Small intestine (tissue), 7 donors: ENCODE measurements at regions not wholly inside any gene's neighbourhood (a gene's known extent, or its start where the extent isn't known, plus 50 kb on each side); places are given as distances from the start of the nearest gene placed in this dataset.

ENCODE experiments used
- DNase-seq, 2 donors: peaks; one replicate each; pipeline versions ENCODE4 v3.0.0 to v3.0.0-alpha.2; 2013
- FAIRE-seq: peaks from 2 replicates; lab custom pipeline; 2012; peaks lifted over from hg19 to GRCh38; lab: Jason Lieb, UNC
- H3K27ac ChIP-seq, 3 donors: one replicate each; pipeline ENCODE4 v1.5.1; 2013; ENCODE audit warnings: low read length in 2 of 3, mild to moderate bottlenecking in 2 of 3, control low read depth in 1 of 3, inconsistent platforms in 1 of 3, low read depth in 1 of 3, moderate library complexity in 1 of 3
- H3K27me3 ChIP-seq, 3 donors: one replicate each; pipeline ENCODE4 v1.6.1; 2013; ENCODE audit warnings: low read length in 3 of 3, inconsistent platforms in 1 of 3; ENCODE audit not compliant: control insufficient read depth in 3 of 3, insufficient read depth in 3 of 3
- H3K36me3 ChIP-seq, 3 donors: one replicate each; pipeline ENCODE4 v1.6.1; 2013; ENCODE audit warnings: low read length in 3 of 3, inconsistent platforms in 1 of 3, low read depth in 1 of 3, mild to moderate bottlenecking in 1 of 3, moderate library complexity in 1 of 3; ENCODE audit not compliant: control insufficient read depth in 3 of 3, insufficient read depth in 2 of 3
- H3K4me1 ChIP-seq, 3 donors: one replicate each; pipeline ENCODE4 v1.6.1; 2013; ENCODE audit warnings: low read length in 2 of 3, inconsistent platforms in 1 of 3, low read depth in 1 of 3, mild to moderate bottlenecking in 1 of 3, moderate library complexity in 1 of 3; ENCODE audit not compliant: control insufficient read depth in 3 of 3, insufficient read depth in 2 of 3
- H3K4me3 ChIP-seq, 3 donors: one replicate each; pipeline ENCODE4 v1.5.1; 2013; ENCODE audit warnings: low read length in 3 of 3, control low read depth in 1 of 3, inconsistent platforms in 1 of 3, low read depth in 1 of 3, mild to moderate bottlenecking in 1 of 3, moderate library complexity in 1 of 3
- H3K9me3 ChIP-seq, 2 donors: one replicate each; pipeline ENCODE4 v1.6.1; 2013; ENCODE audit warnings: low read depth in 1 of 2, low read length in 1 of 2; ENCODE audit not compliant: control insufficient read depth in 2 of 2, insufficient read depth in 1 of 2
- WGBS, 3 donors: extraction: QIAGEN DNeasy Blood & Tissue Kit; methylation state at CpG; one replicate each; pipeline ENCODE4 v1.1.7; 2013; 5-methylcytosine and 5-hydroxymethylcytosine counted together
- donor health status: healthy with polysubstance abuse.
- donor health status: control.
- donor health status: control.
- donor health status: Bipolar disorder and iron deficiency.
- donor health status: healthy.

DNA sequence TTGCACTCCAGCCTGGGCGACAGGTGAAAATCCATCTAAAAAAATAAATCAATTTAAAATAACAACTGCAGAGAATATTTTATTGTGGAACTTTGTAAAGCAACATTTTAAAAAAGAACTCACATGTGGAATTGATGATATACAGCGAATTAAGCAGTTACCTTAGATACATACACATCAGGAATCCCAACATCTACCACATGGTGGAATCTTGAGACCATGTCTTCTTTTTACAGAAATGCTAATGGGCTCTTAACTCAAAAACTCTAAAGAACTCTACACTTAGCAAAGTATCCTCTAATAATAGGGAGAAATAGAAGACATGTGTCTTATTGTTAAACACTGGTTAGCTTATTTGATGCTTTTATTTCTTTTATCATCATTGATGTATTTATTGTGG lies 373.6 kb downstream of the CDH7 start:
- Histone ChIP-seq H3K9me3 (no peaks in the 10 kb centered on the region), H3K4me1 (no peaks in the 10 kb centered on the region), H3K27me3 (no peaks in the 10 kb centered on the region), H3K27ac (no peak overlapping the region), H3K36me3 (no peaks in the 10 kb centered on the region), H3K4me3 (no peak overlapping the region)
- WGBS, 3 donors: 66 to 83% (median 77%) methylated on average over 2 of the region's 2 CpGs
- DNase-seq (no peak), FAIRE-seq (no peak)

DNA sequence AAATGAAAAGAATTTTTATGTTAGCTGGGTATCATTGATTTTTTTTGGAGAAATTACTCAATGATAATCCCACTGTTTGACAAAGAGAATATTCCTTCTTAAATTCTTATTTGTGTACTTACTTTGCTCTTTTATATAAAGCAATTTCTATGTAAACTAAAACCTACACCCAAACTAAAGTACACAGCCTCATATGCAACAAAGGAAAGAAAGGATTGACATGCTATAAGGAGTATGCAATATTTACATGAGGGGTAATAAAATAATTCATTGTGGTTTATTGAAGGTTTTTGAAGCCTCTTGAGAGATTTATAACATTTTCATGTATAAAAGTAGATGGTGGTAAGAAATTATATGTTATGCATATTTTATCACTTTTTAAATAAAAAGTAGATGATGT lies 368.5 kb downstream of the CDH7 start:
- H3K36me3 ChIP-seq: no peaks in the 10 kb centered on the region
- no peak for FAIRE-seq
- no peak overlapping the region for H3K27ac ChIP-seq
- no peaks in the 10 kb centered on the region for H3K9me3 ChIP-seq
- DNase-seq: no peak
- H3K27me3 ChIP-seq: no peaks in the 10 kb centered on the region
- no peak overlapping the region for H3K4me3 ChIP-seq
- H3K4me1 ChIP-seq: no peaks in the 10 kb centered on the region

DNA sequence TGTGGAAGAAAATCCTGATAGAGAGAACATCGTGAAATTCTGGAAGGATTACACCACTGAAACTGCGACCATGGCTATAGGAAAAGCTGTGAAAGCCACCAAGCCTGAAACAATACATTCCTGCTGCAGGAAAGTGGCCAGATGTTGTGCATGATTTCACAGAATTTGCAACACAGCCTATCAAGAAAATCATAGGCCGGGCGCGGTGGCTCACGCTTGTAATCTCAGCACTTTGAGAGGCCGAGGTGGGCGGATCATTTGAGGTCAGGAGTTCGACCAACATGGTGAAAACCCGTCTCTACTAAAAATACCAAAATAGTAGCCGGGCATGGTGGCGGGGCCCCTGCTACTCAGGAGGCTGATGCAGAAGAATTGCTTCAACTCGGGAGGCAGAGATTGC lies 360.2 kb downstream of the CDH7 start:
- DNase-seq (no peak), FAIRE-seq (no peak)
- Histone ChIP-seq H3K9me3 (no peaks in the 10 kb centered on the region), H3K27me3 (no peaks in the 10 kb centered on the region), H3K36me3 (no peaks in the 10 kb centered on the region), H3K4me1 (no peaks in the 10 kb centered on the region), H3K4me3 (no peak overlapping the region), H3K27ac (no peak overlapping the region)
- 79 to 86% (median 81%) methylated on average over 13 of the region's 13 CpGs for WGBS, 3 donors

DNA sequence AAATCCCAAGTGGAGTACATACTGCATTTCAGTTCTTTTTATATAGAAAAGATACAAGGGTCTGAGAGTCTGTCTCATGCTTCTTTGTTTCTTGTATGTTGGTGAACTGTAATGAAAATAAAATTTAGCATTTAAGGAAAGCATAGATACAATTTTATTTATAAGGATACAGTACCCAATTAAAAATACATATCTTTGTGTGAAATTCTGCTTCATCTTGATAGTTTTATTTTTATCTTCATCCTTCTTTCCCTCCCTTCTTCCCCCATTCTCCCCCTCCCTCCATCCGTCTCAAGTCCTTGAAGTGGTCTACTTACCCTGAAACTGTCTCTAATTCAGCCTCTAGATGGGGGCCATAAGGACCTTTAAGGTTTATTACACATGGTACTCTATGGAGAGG lies 359.8 kb downstream of the CDH7 start:
- DNase-seq: no peak
- no peaks in the 10 kb centered on the region for H3K9me3 ChIP-seq
- H3K4me3 ChIP-seq: no peak overlapping the region
- WGBS, 3 donors: 69 to 92% (median 78%) methylated on average over 1 of the region's 1 CpG
- no peak for FAIRE-seq
- no peaks in the 10 kb centered on the region for H3K36me3 ChIP-seq
- no peak overlapping the region for H3K27ac ChIP-seq
- no peaks in the 10 kb centered on the region for H3K4me1 ChIP-seq
- no peaks in the 10 kb centered on the region for H3K27me3 ChIP-seq

DNA sequence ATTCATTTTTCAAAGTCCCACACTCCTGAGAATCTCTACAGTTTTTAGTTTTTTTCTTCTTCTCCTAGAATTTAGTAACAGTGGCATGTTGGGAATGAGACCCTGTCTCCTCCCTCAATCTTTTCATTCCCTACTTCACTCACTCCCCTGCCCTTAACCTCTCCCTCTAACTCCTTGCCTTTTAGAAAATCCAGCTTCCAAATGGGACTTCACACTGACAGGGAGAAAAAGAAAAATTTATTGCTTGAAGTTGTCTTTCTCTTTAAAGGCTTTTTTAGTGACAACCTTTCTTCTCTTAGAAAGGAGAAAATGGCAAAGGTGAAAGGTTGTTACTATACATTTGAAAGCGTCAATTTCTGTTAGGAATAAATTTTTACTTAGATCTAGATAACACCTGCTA lies 359.2 kb downstream of the CDH7 start:
- Histone ChIP-seq H3K27me3 (no peaks in the 10 kb centered on the region), H3K4me3 (no peak overlapping the region), H3K27ac (no peak overlapping the region), H3K9me3 (no peaks in the 10 kb centered on the region), H3K36me3 (no peaks in the 10 kb centered on the region), H3K4me1 (no peaks in the 10 kb centered on the region)
- DNase-seq (no peak), FAIRE-seq (no peak)
- WGBS, 3 donors: 73 to 78% (median 73%) methylated on average over 1 of the region's 1 CpG

DNA sequence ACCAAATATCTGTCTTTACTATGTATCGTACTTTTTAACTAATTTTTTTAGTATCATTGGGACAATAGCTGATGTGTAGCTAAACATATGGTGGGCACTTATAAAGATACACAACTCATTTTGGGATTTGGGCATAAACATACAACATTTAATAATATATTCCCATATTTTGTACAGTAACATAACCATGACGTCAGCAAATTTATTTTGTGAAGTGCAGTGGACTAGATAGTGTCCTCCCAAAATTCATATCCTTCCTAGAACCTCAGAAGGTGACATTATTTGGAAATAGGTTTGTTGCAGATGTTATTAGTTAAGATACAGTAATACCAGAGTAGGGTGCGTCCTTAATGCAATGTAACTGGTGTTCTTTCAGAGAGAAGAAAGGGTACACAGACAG lies 356.7 kb downstream of the CDH7 start:
- 81 to 83% (median 82%) methylated on average over 3 of the region's 3 CpGs for WGBS, 3 donors

DNA sequence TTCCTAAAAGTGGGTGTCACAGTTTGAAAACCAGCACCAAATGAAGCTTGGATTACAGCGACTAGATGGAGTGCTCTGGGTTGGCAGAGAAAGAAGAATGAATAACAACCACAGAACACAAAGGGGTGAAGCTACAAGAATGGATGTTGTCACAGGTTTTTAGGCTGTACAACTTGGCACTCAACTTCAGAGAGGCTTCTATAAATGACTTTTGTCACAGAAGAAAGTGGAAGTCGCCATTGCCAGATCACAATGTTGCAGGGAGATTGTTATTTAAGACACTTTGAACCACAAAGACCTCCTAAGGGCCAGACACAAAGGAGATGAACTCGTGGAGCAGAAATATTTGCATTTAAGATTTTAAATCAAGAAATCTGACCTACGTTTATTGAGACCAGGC lies 354.2 kb downstream of the CDH7 start:
- DNase-seq (no peak), FAIRE-seq (no peak)
- no peaks in the 10 kb centered on the region for H3K27me3 ChIP-seq
- H3K4me3 ChIP-seq: no peak overlapping the region
- WGBS, 3 donors: 40 to 43% (median 41%) methylated on average over 4 of the region's 4 CpGs
- H3K4me1 ChIP-seq: no peaks in the 10 kb centered on the region
- H3K27ac ChIP-seq: no peak overlapping the region
- H3K9me3 ChIP-seq: no peaks in the 10 kb centered on the region
- H3K36me3 ChIP-seq: no peaks in the 10 kb centered on the region

More for the DNA sequence above, 356.7 kb downstream of the CDH7 start:
- no peaks in the 10 kb centered on the region for H3K4me1 ChIP-seq
- H3K36me3 ChIP-seq: no peaks in the 10 kb centered on the region
- no peaks in the 10 kb centered on the region for H3K27me3 ChIP-seq
- no peak overlapping the region for H3K27ac ChIP-seq
- no peaks in the 10 kb centered on the region for H3K9me3 ChIP-seq
- no peak overlapping the region for H3K4me3 ChIP-seq
- no peak for FAIRE-seq
- DNase-seq: no peak

DNA sequence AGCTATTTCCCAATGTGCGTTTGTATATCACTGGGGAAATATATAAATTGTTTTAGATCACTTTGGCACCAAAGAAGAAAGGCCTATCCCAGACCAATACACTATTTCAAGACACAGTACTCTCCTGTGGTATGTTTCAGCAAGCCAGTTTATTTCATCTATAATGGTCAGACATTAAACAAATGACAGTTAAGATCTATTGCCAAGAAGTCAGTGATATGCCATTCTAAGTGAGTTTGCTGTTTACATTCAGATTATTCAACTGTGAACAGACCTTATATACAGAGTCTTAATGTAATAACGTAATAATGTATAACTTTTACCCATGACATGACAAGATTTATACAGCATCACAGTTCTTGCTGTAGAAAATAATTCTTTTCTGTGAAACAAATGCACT lies 352.7 kb downstream of the CDH7 start:
- H3K36me3 ChIP-seq: no peaks in the 10 kb centered on the region
- H3K27me3 ChIP-seq: no peaks in the 10 kb centered on the region
- 56 to 64% (median 56%) methylated on average over 2 of the region's 2 CpGs for WGBS, 3 donors
- no peaks in the 10 kb centered on the region for H3K9me3 ChIP-seq
- no peak overlapping the region for H3K27ac ChIP-seq
- no peak overlapping the region for H3K4me3 ChIP-seq
- H3K4me1 ChIP-seq: no peaks in the 10 kb centered on the region
- FAIRE-seq (no peak), DNase-seq (no peak)

DNA sequence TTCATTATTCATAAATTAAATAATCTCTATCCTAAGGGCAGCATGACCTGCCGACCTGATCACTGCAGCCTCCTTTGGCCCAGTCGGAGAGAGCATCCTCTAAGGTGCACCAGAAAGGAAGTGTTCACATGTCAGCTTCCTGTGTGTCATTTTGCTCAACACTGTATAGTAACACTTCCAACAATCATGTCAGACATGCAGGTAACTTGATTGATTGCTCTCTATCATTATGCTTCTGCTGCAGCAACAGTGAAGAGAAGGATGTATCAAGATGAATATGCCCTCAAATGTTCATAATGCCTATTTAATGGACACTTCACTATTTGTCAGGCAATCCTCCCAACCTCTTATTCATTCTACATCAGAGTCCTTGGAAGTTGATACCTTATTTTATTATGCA lies 332.3 kb downstream of the CDH7 start:
- DNase-seq (no peak), FAIRE-seq (no peak)
- Histone ChIP-seq H3K9me3 (no peaks in the 10 kb centered on the region), H3K36me3 (no peaks in the 10 kb centered on the region), H3K27me3 (no peaks in the 10 kb centered on the region), H3K4me3 (no peak overlapping the region), H3K27ac (no peak overlapping the region), H3K4me1 (no peaks in the 10 kb centered on the region)
- 80 to 86% (median 82%) methylated on average over 2 of the region's 2 CpGs for WGBS, 3 donors
